NT2/D1 (cell line): ENCODE measurements at regions not wholly inside any gene's neighbourhood (a gene's known extent, or its start where the extent isn't known, plus 50 kb on each side); places are given as distances from the start of the nearest gene placed in this dataset.
A peak's percentile ranks its signal among the peaks of the same experiment; 100 is the strongest.

ENCODE experiments used
- DNase-seq: peaks from one replicate; pipeline ENCODE4 v3.0.0-alpha.2; 2011; ENCODE audit warnings: low read depth, low spot score
- H3K27me3 ChIP-seq: 2 replicates; pipeline ENCODE4 v1.6.0; 2011; ENCODE audit warnings: mild to moderate bottlenecking; ENCODE audit not compliant: insufficient read length, insufficient read depth
- H3K36me3 ChIP-seq: 2 replicates; pipeline ENCODE4 v1.6.1; 2011; ENCODE audit warnings: mild to moderate bottlenecking, low read length, mixed read lengths; ENCODE audit not compliant: insufficient read depth, insufficient read length
- H3K4me1 ChIP-seq: 2 replicates; pipeline ENCODE4 v1.5.1; 2011; ENCODE audit not compliant: insufficient read depth, insufficient read length
- H3K4me3 ChIP-seq: 2 replicates; pipeline ENCODE4 v1.5.1; 2011; ENCODE audit warnings: low read depth; ENCODE audit not compliant: insufficient read length
- H3K9ac ChIP-seq: 2 replicates; pipeline ENCODE4 v1.6.0; 2011; ENCODE audit warnings: low read depth; ENCODE audit not compliant: insufficient read length
- H3K9me3 ChIP-seq: 2 replicates; pipeline ENCODE4 v1.5.1; 2011; ENCODE audit warnings: mild to moderate bottlenecking, low read length; ENCODE audit not compliant: insufficient read depth
- SUZ12 ChIP-seq: IDR thresholded peaks from 2 replicates; pipeline ENCODE4 v1.6.1; 2011; ENCODE audit not compliant: insufficient read length, insufficient read depth; ENCODE audit errors: extremely low read depth
- YY1 ChIP-seq: IDR thresholded peaks from 2 replicates; pipeline ENCODE4 v1.6.1; 2011; ENCODE audit not compliant: insufficient read length, insufficient read depth
- ZNF274 ChIP-seq: IDR thresholded peaks from 2 replicates; pipeline ENCODE4 v1.6.1; 2011; ENCODE audit warnings: mild to moderate bottlenecking, low read depth, low read length

- Histone ChIP-seq H3K4me3 (no peak overlapping the region), H3K36me3 (no peaks in the 10 kb centered on the region), H3K9me3 (peaks cover 7% of the 10 kb centered on the region; the same call in 1 of the 2 replicates), H3K9ac (no peak overlapping the region), H3K27me3 (no peaks in the 10 kb centered on the region), H3K4me1 (peaks cover 2% of the 10 kb centered on the region)
- TF ChIP-seq YY1 (no peak), ZNF274 (no peak), SUZ12 (no peak)
- DNase-seq = no peak
Observed at GRCh38 chr1:242788771-242789170, 264.3 kb upstream of the PLD5 start.

GRCh38 chr1:242787968-242788367, 263.5 kb upstream of the PLD5 start:
- Histone ChIP-seq H3K9me3 (peaks cover 7% of the 10 kb centered on the region; the same call in 1 of the 2 replicates), H3K27me3 (no peaks in the 10 kb centered on the region), H3K36me3 (no peaks in the 10 kb centered on the region), H3K9ac (no peak overlapping the region), H3K4me3 (no peak overlapping the region), H3K4me1 (peaks cover 2% of the 10 kb centered on the region)
- TF ChIP-seq YY1 = no peak
- TF ChIP-seq ZNF274 = no peak
- no peak for TF ChIP-seq SUZ12
- peak; percentile 48 for DNase-seq

- no peak for TF ChIP-seq YY1
- TF ChIP-seq SUZ12 = no peak
- no peak for TF ChIP-seq ZNF274
- no peaks in the 10 kb centered on the region for H3K9me3 ChIP-seq
- H3K9ac ChIP-seq = no peak overlapping the region
- no peak for DNase-seq
- H3K4me3 ChIP-seq = no peak overlapping the region
- H3K36me3 ChIP-seq = no peaks in the 10 kb centered on the region
- peaks cover 2% of the 10 kb centered on the region for H3K4me1 ChIP-seq
- H3K27me3 ChIP-seq = no peaks in the 10 kb centered on the region
Observed at GRCh38 chr1:242784807-242785206, 260.3 kb upstream of the PLD5 start.

- Histone ChIP-seq H3K36me3 (no peaks in the 10 kb centered on the region), H3K9me3 (no peaks in the 10 kb centered on the region), H3K4me1 (peaks cover 2% of the 10 kb centered on the region), H3K9ac (no peak overlapping the region), H3K4me3 (no peak overlapping the region), H3K27me3 (no peaks in the 10 kb centered on the region)
- no peak for TF ChIP-seq ZNF274
- TF ChIP-seq SUZ12 = no peak
- no peak for TF ChIP-seq YY1
- DNase-seq = no peak
Observed at GRCh38 chr1:242784084-242784483, 259.6 kb upstream of the PLD5 start.

- no peak for TF ChIP-seq SUZ12
- no peak for TF ChIP-seq ZNF274
- no peak for TF ChIP-seq YY1
- DNase-seq = no peak
- peaks cover 19% of the 10 kb centered on the region; the same call in 1 of the 2 replicates for H3K9me3 ChIP-seq
- no peaks in the 10 kb centered on the region for H3K36me3 ChIP-seq
- no peaks in the 10 kb centered on the region for H3K4me1 ChIP-seq
- H3K27me3 ChIP-seq = no peaks in the 10 kb centered on the region
- H3K4me3 ChIP-seq = no peak overlapping the region
- H3K9ac ChIP-seq = no peak overlapping the region
Observed at GRCh38 chr1:242774256-242774655, 249.8 kb upstream of the PLD5 start.

GRCh38 chr1:242770366-242770765, 245.9 kb upstream of the PLD5 start:
- TF ChIP-seq YY1 = no peak
- no peak for TF ChIP-seq SUZ12
- TF ChIP-seq ZNF274 = no peak
- Histone ChIP-seq H3K4me1 (no peaks in the 10 kb centered on the region), H3K9ac (no peak overlapping the region), H3K36me3 (no peaks in the 10 kb centered on the region), H3K27me3 (no peaks in the 10 kb centered on the region), H3K9me3 (peaks cover 19% of the 10 kb centered on the region; the same call in 1 of the 2 replicates), H3K4me3 (no peak overlapping the region)
- no peak for DNase-seq

- no peak for DNase-seq
- TF ChIP-seq ZNF274 (no peak), SUZ12 (no peak), YY1 (no peak)
- no peaks in the 10 kb centered on the region for H3K27me3 ChIP-seq
- no peak overlapping the region for H3K4me3 ChIP-seq
- H3K9ac ChIP-seq = no peak overlapping the region
- no peaks in the 10 kb centered on the region for H3K36me3 ChIP-seq
- H3K9me3 ChIP-seq = 0 out of 2 replicates have a peak, but pooled peaks cover 9% of the 10 kb centered on the region
- H3K4me1 ChIP-seq = no peaks in the 10 kb centered on the region
Observed at GRCh38 chr1:242764161-242764560, 239.7 kb upstream of the PLD5 start.

GRCh38 chr1:242761556-242761955, 237.1 kb upstream of the PLD5 start:
- Histone ChIP-seq H3K4me3 (no peak overlapping the region), H3K4me1 (no peaks in the 10 kb centered on the region), H3K27me3 (no peaks in the 10 kb centered on the region), H3K36me3 (no peaks in the 10 kb centered on the region), H3K9ac (no peak overlapping the region), H3K9me3 (0 out of 2 replicates have a peak, but pooled peaks cover 9% of the 10 kb centered on the region)
- no peak for DNase-seq
- TF ChIP-seq ZNF274 (no peak), SUZ12 (no peak), YY1 (no peak)
